BJ (cell line): ENCODE measurements at regions not wholly inside any gene's neighbourhood (a gene's known extent, or its start where the extent isn't known, plus 50 kb on each side); places are given as distances from the start of the nearest gene placed in this dataset.

Experiments
- CTCF ChIA-PET: fragments of 350-600 bp; formaldehyde crosslinking; extraction: SDS; loops from one replicate; lab custom pipeline; 2021; ENCODE audit warnings: antibody characterized with exemption, inconsistent platforms; lab: Yijun Ruan, JAX
- POLR2A ChIA-PET: fragments of 300-600 bp; sonication (Branson Sonifier 250); formaldehyde crosslinking; extraction: SDS; loops from one replicate; lab custom pipeline; 2021; ENCODE audit warnings: antibody characterized with exemption; lab: Charles Lee
- DNase-seq: peaks from one replicate; pipeline ENCODE4 v3.0.0-alpha.2; 2011; ENCODE audit warnings: low read depth
- H3K27me3 ChIP-seq: 2 replicates; pipeline ENCODE4 v1.6.0; 2011; ENCODE audit warnings: low read length; ENCODE audit not compliant: control insufficient read depth, insufficient read depth
- H3K36me3 ChIP-seq: 2 replicates; pipeline ENCODE4 v1.5.1; 2011; ENCODE audit warnings: low read length; ENCODE audit not compliant: control insufficient read depth, insufficient read depth
- H3K4me3 ChIP-seq: 2 replicates; pipeline ENCODE4 v1.5.1; 2011; ENCODE audit warnings: low read depth, mild to moderate bottlenecking, control low read depth, low read length
- CTCF ChIP-seq: IDR thresholded peaks from 2 replicates; pipeline ENCODE4 v1.5.1; 2011; ENCODE audit warnings: low read depth, mild to moderate bottlenecking, control low read depth, inconsistent platforms, low read length, moderate library complexity; ENCODE audit not compliant: insufficient read depth

GRCh38 chr12:40573024-40573423 lies 119.2 kb upstream of the CNTN1 start:
- DNase-seq = no peak
- Histone ChIP-seq H3K27me3 (no peaks in the 10 kb centered on the region), H3K36me3 (no peaks in the 10 kb centered on the region), H3K4me3 (no peak overlapping the region)
- POLR2A ChIA-PET = no interaction called here
- TF ChIP-seq CTCF = no peak
- CTCF ChIA-PET = no interaction called here

- POLR2A ChIA-PET = no interaction called here
- Histone ChIP-seq H3K4me3 (no peak overlapping the region), H3K36me3 (no peaks in the 10 kb centered on the region), H3K27me3 (no peaks in the 10 kb centered on the region)
- DNase-seq = no peak
- no peak for TF ChIP-seq CTCF
- CTCF ChIA-PET = no interaction called here
These were observed 116.3 kb upstream of the CNTN1 start for GRCh38 chr12:40575987-40576386.

- H3K27me3 ChIP-seq = no peaks in the 10 kb centered on the region
- ChIA-PET CTCF (no interaction called here), POLR2A (no interaction called here)
- no peak overlapping the region for H3K4me3 ChIP-seq
- H3K36me3 ChIP-seq = no peaks in the 10 kb centered on the region
- no peak for DNase-seq
- TF ChIP-seq CTCF = no peak
These were observed 114.4 kb upstream of the CNTN1 start for GRCh38 chr12:40577834-40578233.

GRCh38 chr12:40579687-40580086 lies 112.6 kb upstream of the CNTN1 start:
- no peaks in the 10 kb centered on the region for H3K27me3 ChIP-seq
- no peaks in the 10 kb centered on the region for H3K36me3 ChIP-seq
- POLR2A ChIA-PET = no interaction called here
- no peak for DNase-seq
- no peak overlapping the region for H3K4me3 ChIP-seq
- no peak for TF ChIP-seq CTCF
- CTCF ChIA-PET = no interaction called here

GRCh38 chr12:40580346-40580745 lies 111.9 kb upstream of the CNTN1 start:
- ChIA-PET CTCF (no interaction called here), POLR2A (no interaction called here)
- Histone ChIP-seq H3K36me3 (no peaks in the 10 kb centered on the region), H3K4me3 (no peak overlapping the region), H3K27me3 (no peaks in the 10 kb centered on the region)
- no peak for DNase-seq
- no peak for TF ChIP-seq CTCF
